Esophagus muscularis mucosa (tissue), 4 donors: ENCODE measurements at regions not wholly inside any gene's neighbourhood (a gene's known extent, or its start where the extent isn't known, plus 50 kb on each side); places are given as distances from the start of the nearest gene placed in this dataset.

Source experiments
- DNase-seq: peaks from one replicate; pipeline ENCODE4 v3.0.0-alpha.2; 2017; ENCODE audit errors: extremely low spot score
- H3K27ac ChIP-seq, 4 donors: fragments of 200-600 bp; sonication (generic); replicated peaks in 1 of 4; 1 replicate in 3 of 4; 2 replicates in 1 of 4; pipeline ENCODE4 v1.5.1; 2016 to 2019; ENCODE audit warnings: mild to moderate bottlenecking in 1 of 4
- H3K27me3 ChIP-seq, 4 donors: fragments of 200-600 bp; sonication (generic); one replicate each; pipeline versions ENCODE4 v1.5.1 to v1.6.0; 2016 to 2019
- H3K36me3 ChIP-seq, 4 donors: fragments of 200-600 bp; sonication (generic); one replicate each; pipeline ENCODE4 v1.5.1; 2016 to 2019
- H3K4me1 ChIP-seq, 4 donors: fragments of 200-600 bp; sonication (generic); one replicate each; pipeline ENCODE4 v1.5.1; 2016 to 2019
- H3K4me3 ChIP-seq, 4 donors: fragments of 200-600 bp; sonication (generic); 1 replicate in 2 of 4; 2 replicates in 2 of 4; pipeline ENCODE4 v1.5.1; 2016 to 2019; ENCODE audit warnings: mild to moderate bottlenecking in 4 of 4, moderate library complexity in 1 of 4
- H3K9me3 ChIP-seq, 4 donors: fragments of 200-600 bp; sonication (generic); 1 replicate in 3 of 4; 2 replicates in 1 of 4; pipeline ENCODE4 v1.5.1; 2016 to 2019
- CTCF ChIP-seq, 3 experiments: fragments of 200-600 bp in 2 of 3; fragments of 450-650 bp in 1 of 3; sonication (generic) in 2 of 3; IDR thresholded peaks; one replicate each; pipeline ENCODE4 v1.5.1; 2017 to 2019; ENCODE audit warnings: antibody characterized with exemption in 3 of 3, mild to moderate bottlenecking in 2 of 3, moderate library complexity in 1 of 3
- EP300 ChIP-seq: sonication (generic); formaldehyde crosslinking; IDR thresholded peaks from one replicate; pipeline ENCODE4 v1.6.1; 2017; ENCODE audit warnings: antibody characterized with exemption
- POLR2A ChIP-seq: fragments of 450-650 bp; IDR thresholded peaks from one replicate; pipeline ENCODE4 v1.6.1; 2017; ENCODE audit warnings: antibody characterized with exemption, moderate library complexity, mild to moderate bottlenecking, low read depth
- POLR2AphosphoS5 ChIP-seq, 2 donors: sonication (generic); formaldehyde crosslinking; IDR thresholded peaks; one replicate each; pipeline ENCODE4 v1.6.1; 2017; ENCODE audit warnings: antibody characterized with exemption in 2 of 2
- WGBS: methylation state at CpG from one replicate; pipeline ENCODE4 v1.1.5; 2018; 5-methylcytosine and 5-hydroxymethylcytosine counted together
- intact Hi-C: fragments of 100-400 bp; cut with DNase I; formaldehyde crosslinking; loops from one replicate; pipeline ENCODE4 v1.15.1; 2023

- TF ChIP-seq POLR2A (no peak), EP300 (no peak), POLR2AphosphoS5 (IDR thresholded peaks at IDR 0.05) (no peak), CTCF (IDR thresholded peaks at IDR 0.05) (no peak)
- no peak for DNase-seq
- intact Hi-C loops: no loop called here
- 46% methylated on average over 31 of the region's 31 CpGs for WGBS
- peaks cover 0 to 24% (median 13%) of the 10 kb centered on the region in 4 donors for H3K4me1 ChIP-seq
- H3K36me3 ChIP-seq: no peaks in the 10 kb centered on the region
- peaks cover 0 to 5% (median 0%) of the 10 kb centered on the region in 4 donors for H3K27me3 ChIP-seq
- H3K27ac ChIP-seq: no peak overlapping the region
- no peaks in the 10 kb centered on the region for H3K9me3 ChIP-seq
- H3K4me3 ChIP-seq: peak overlapping the region in 3 of 4 donors; percentile 20 to 30 (median 28)
Observed at GRCh38 chr9:126057121-126057825, 269.4 kb upstream of the MVB12B start.

GRCh38 chr9:126058011-126058531, 268.6 kb upstream of the MVB12B start:
- H3K4me1 ChIP-seq: peaks cover 0 to 24% (median 13%) of the 10 kb centered on the region in 4 donors
- WGBS: 48% methylated on average over 9 of the region's 9 CpGs
- no peak overlapping the region for H3K27ac ChIP-seq
- peaks cover 0 to 5% (median 0%) of the 10 kb centered on the region in 4 donors for H3K27me3 ChIP-seq
- intact Hi-C loops: no loop called here
- H3K36me3 ChIP-seq: no peaks in the 10 kb centered on the region
- TF ChIP-seq POLR2AphosphoS5 (IDR thresholded peaks at IDR 0.05): no peak
- no peak for TF ChIP-seq CTCF (IDR thresholded peaks at IDR 0.05)
- TF ChIP-seq EP300: no peak
- no peak for TF ChIP-seq POLR2A
- no peak for DNase-seq
- H3K9me3 ChIP-seq: peaks cover 0 to 4% (median 0%) of the 10 kb centered on the region in 4 donors
- no peak overlapping the region for H3K4me3 ChIP-seq

GRCh38 chr9:126058591-126058990, 268.0 kb upstream of the MVB12B start:
- Histone ChIP-seq H3K9me3 (peaks cover 0 to 4% (median 0%) of the 10 kb centered on the region in 4 donors), H3K36me3 (no peaks in the 10 kb centered on the region), H3K27ac (no peak overlapping the region), H3K27me3 (peaks cover 0 to 5% (median 0%) of the 10 kb centered on the region in 4 donors), H3K4me3 (no peak overlapping the region), H3K4me1 (peaks cover 0 to 24% (median 13%) of the 10 kb centered on the region in 4 donors)
- DNase-seq: no peak
- 83% methylated on average over 15 of the region's 16 CpGs for WGBS
- TF ChIP-seq CTCF (IDR thresholded peaks at IDR 0.05): no peak
- no peak for TF ChIP-seq EP300
- TF ChIP-seq POLR2AphosphoS5 (IDR thresholded peaks at IDR 0.05): no peak
- TF ChIP-seq POLR2A: no peak
- intact Hi-C loops: no loop called here

GRCh38 chr9:126061575-126061974, 265.1 kb upstream of the MVB12B start:
- Histone ChIP-seq H3K4me3 (no peak overlapping the region), H3K9me3 (peaks cover 0 to 4% (median 0%) of the 10 kb centered on the region in 4 donors), H3K4me1 (peaks cover 0 to 22% (median 13%) of the 10 kb centered on the region in 4 donors), H3K36me3 (no peaks in the 10 kb centered on the region), H3K27ac (no peak overlapping the region), H3K27me3 (peaks cover 0 to 19% (median 0%) of the 10 kb centered on the region in 4 donors)
- intact Hi-C loops: no loop called here
- TF ChIP-seq POLR2AphosphoS5 (IDR thresholded peaks at IDR 0.05) (no peak), POLR2A (no peak), CTCF (IDR thresholded peaks at IDR 0.05) (no peak), EP300 (no peak)
- 80% methylated on average over 4 of the region's 5 CpGs for WGBS
- DNase-seq: no peak
